Gastroesophageal sphincter (tissue), 3 donors: ENCODE measurements at regions not wholly inside any gene's neighbourhood (a gene's known extent, or its start where the extent isn't known, plus 50 kb on each side); places are given as distances from the start of the nearest gene placed in this dataset.

Source experiments
- CTCF ChIP-seq, 4 experiments: fragments of 200-600 bp in 2 of 4; fragments of 450-650 bp in 2 of 4; sonication (generic) in 1 of 4; IDR thresholded peaks; one replicate each; pipeline ENCODE4 v1.5.1; 2017 to 2019; ENCODE audit warnings: antibody characterized with exemption in 4 of 4, mild to moderate bottlenecking in 2 of 4, moderate library complexity in 2 of 4
- POLR2A ChIP-seq, 2 donors: fragments of 450-650 bp; IDR thresholded peaks; one replicate each; pipeline ENCODE4 v1.6.1; 2017; ENCODE audit warnings: antibody characterized with exemption in 2 of 2, mild to moderate bottlenecking in 2 of 2, moderate library complexity in 1 of 2

- no peak for TF ChIP-seq CTCF (IDR thresholded peaks at IDR 0.05)
- TF ChIP-seq POLR2A (IDR thresholded peaks at IDR 0.05), result no peak
Observed at GRCh38 chr4:128571747-128572146, 237.8 kb upstream of the JADE1 start.
